PC-3 (cell line): ENCODE measurements at regions not wholly inside any gene's neighbourhood (a gene's known extent, or its start where the extent isn't known, plus 50 kb on each side); places are given as distances from the start of the nearest gene placed in this dataset.

Experiments
- ATAC-seq: fragments of 200-7000 bp; cut with Tn5 transposase; 2 replicates; pipeline ENCODE4 v1.9.1; 2020; ENCODE audit warnings: mild to moderate bottlenecking, moderate library complexity
- BruUV-seq: library from RNA; stranded (reverse); fragments of 400-500 nt; replicated peaks from 2 replicates; lab custom pipeline; 2021; lab: Mats Ljungman, UMichigan
- CTCF ChIA-PET: fragments of 300-600 bp; sonication (Branson Sonifier 250); formaldehyde crosslinking; loops from one replicate; lab custom pipeline; 2022; ENCODE audit warnings: antibody characterized with exemption; lab: Charles Lee
- POLR2A ChIA-PET: fragments of 300-600 bp; sonication (Branson Sonifier 250); formaldehyde crosslinking; loops from one replicate; lab custom pipeline; 2022; ENCODE audit warnings: antibody characterized with exemption; ENCODE audit not compliant: unreplicated experiment; lab: Charles Lee
- DNase-seq: peaks from one replicate; pipeline ENCODE4 v3.0.0-alpha.2; 2015
- H2AFZ ChIP-seq: fragments of 300-600 bp; sonication (generic); 2 replicates; pipeline ENCODE4 v1.6.0; 2016; ENCODE audit warnings: antibody characterized with exemption, low read length
- H3F3A ChIP-seq: fragments of 300-600 bp; sonication (generic); one replicate; pipeline ENCODE4 v1.6.0; 2017; ENCODE audit warnings: antibody characterized with exemption, low read length, control low read depth, mild to moderate bottlenecking; ENCODE audit not compliant: unreplicated experiment
- H3K27ac ChIP-seq: fragments of 300-600 bp; sonication (generic); 2 replicates; pipeline ENCODE4 v1.5.1; 2016; ENCODE audit warnings: mild to moderate bottlenecking, low read length
- H3K27me3 ChIP-seq: fragments of 300-600 bp; sonication (generic); 2 replicates; pipeline ENCODE4 v1.6.1; 2016; ENCODE audit warnings: low read length, mixed read lengths
- H3K36me3 ChIP-seq: fragments of 300-600 bp; sonication (generic); 2 replicates; pipeline ENCODE4 v1.6.1; 2016; ENCODE audit warnings: low read depth, mixed run types, low read length, mixed read lengths
- H3K4me1 ChIP-seq: fragments of 300-600 bp; sonication (generic); 2 replicates; pipeline ENCODE4 v1.5.1; 2016; ENCODE audit warnings: low read length; ENCODE audit not compliant: insufficient read depth
- H3K4me2 ChIP-seq: fragments of 300-600 bp; sonication (generic); 2 replicates; pipeline ENCODE4 v1.6.0; 2016; ENCODE audit warnings: low read length
- H3K4me3 ChIP-seq: fragments of 300-600 bp; sonication (generic); 2 replicates; pipeline ENCODE4 v1.5.1; 2016; ENCODE audit warnings: mild to moderate bottlenecking, low read length, mixed read lengths
- H3K79me2 ChIP-seq: fragments of 300-600 bp; sonication (generic); 2 replicates; pipeline ENCODE4 v1.6.1; 2017; ENCODE audit warnings: low read length, mixed read lengths
- H3K9ac ChIP-seq: fragments of 300-600 bp; sonication (generic); 2 replicates; pipeline ENCODE4 v1.6.0; 2016; ENCODE audit warnings: mild to moderate bottlenecking, low read length
- H3K9me2 ChIP-seq: fragments of 300-600 bp; sonication (generic); replicated peaks from 2 replicates; pipeline ENCODE4 v1.6.1; 2016; ENCODE audit warnings: mixed run types, low read length, mixed read lengths
- H3K9me3 ChIP-seq: fragments of 300-600 bp; sonication (generic); 2 replicates; pipeline ENCODE4 v1.6.1; 2016; ENCODE audit warnings: low read length, mixed read lengths
- H4K20me1 ChIP-seq: fragments of 300-600 bp; sonication (generic); 2 replicates; pipeline ENCODE4 v1.6.1; 2016; ENCODE audit warnings: low read length, mixed read lengths
- CTCF ChIP-seq: fragments of 300-600 bp; sonication (generic); conservative IDR thresholded peaks from 2 replicates; pipeline ENCODE4 v1.5.1; 2017; ENCODE audit warnings: antibody characterized with exemption, low read depth, mild to moderate bottlenecking, low read length
- EZH2 ChIP-seq: fragments of 300-600 bp; sonication (generic); IDR thresholded peaks from one replicate; pipeline ENCODE4 v1.6.1; 2017; ENCODE audit warnings: antibody characterized with exemption, mild to moderate bottlenecking, low read length; ENCODE audit not compliant: unreplicated experiment
- EZH2phosphoT487 ChIP-seq: fragments of 300-600 bp; sonication (generic); IDR thresholded peaks from 2 replicates; pipeline ENCODE4 v1.6.1; 2018; ENCODE audit warnings: mild to moderate bottlenecking, antibody characterized with exemption, low read length, borderline replicate concordance
- intact Hi-C: fragments of 100-400 bp; cut with micrococcal nuclease; formaldehyde crosslinking; loops from 2 replicates; pipeline ENCODE4 v1.9.0; 2023

- Histone ChIP-seq H3K27me3 (no peaks in the 10 kb centered on the region), H3F3A (no peaks in the 10 kb centered on the region), H4K20me1 (no peaks in the 10 kb centered on the region), H2AFZ (no peak overlapping the region), H3K4me3 (no peak overlapping the region), H3K36me3 (no peaks in the 10 kb centered on the region), H3K4me2 (no peak overlapping the region), H3K27ac (no peak overlapping the region), H3K4me1 (peaks cover 9% of the 10 kb centered on the region; the same call in 1 of the 2 replicates), H3K9me2 (no peaks in the 10 kb centered on the region), H3K9me3 (no peaks in the 10 kb centered on the region), H3K9ac (no peak overlapping the region), H3K79me2 (no peaks in the 10 kb centered on the region)
- ChIA-PET POLR2A (no interaction called here), CTCF (no interaction called here)
- BruUV-seq: no TSS peak
- no peak for TF ChIP-seq CTCF
- TF ChIP-seq EZH2phosphoT487: no peak
- TF ChIP-seq EZH2: no peak
- intact Hi-C loops: no loop called here
- DNase-seq (no peak), ATAC-seq (no peak)
Measured at GRCh38 chr2:58644451-58644850, 403.3 kb upstream of the FANCL start.

GRCh38 chr2:58641001-58641400 lies 399.9 kb upstream of the FANCL start:
- Histone ChIP-seq H2AFZ (no peak overlapping the region), H3K4me1 (peaks cover 10% of the 10 kb centered on the region), H3K36me3 (no peaks in the 10 kb centered on the region), H3K9me3 (no peaks in the 10 kb centered on the region), H3K4me2 (no peak overlapping the region), H3K27me3 (no peaks in the 10 kb centered on the region), H3K27ac (no peak overlapping the region), H3K79me2 (no peaks in the 10 kb centered on the region), H3K9ac (no peak overlapping the region), H4K20me1 (no peaks in the 10 kb centered on the region), H3F3A (no peaks in the 10 kb centered on the region), H3K9me2 (no peaks in the 10 kb centered on the region), H3K4me3 (no peak overlapping the region)
- BruUV-seq: no TSS peak
- ChIA-PET POLR2A (no interaction called here), CTCF (no interaction called here)
- no peak for TF ChIP-seq EZH2phosphoT487
- no peak for TF ChIP-seq EZH2
- no peak for TF ChIP-seq CTCF
- no peak for ATAC-seq
- DNase-seq: no peak
- intact Hi-C loops: no loop called here

- ChIA-PET CTCF (interaction anchor here (0.6 kb wide), 1 partner anchor 69 kb away, joined by 3 read pairs; no protein-coding TSS in a partner anchor), POLR2A (no interaction called here)
- H3K36me3 ChIP-seq: no peaks in the 10 kb centered on the region
- no peak overlapping the region for H2AFZ ChIP-seq
- H3K4me3 ChIP-seq: no peak overlapping the region
- H3K27ac ChIP-seq: no peak overlapping the region
- no peaks in the 10 kb centered on the region for H3K27me3 ChIP-seq
- H3F3A ChIP-seq: peaks cover 5% of the 10 kb centered on the region
- no peaks in the 10 kb centered on the region for H3K9me3 ChIP-seq
- no peaks in the 10 kb centered on the region for H3K9me2 ChIP-seq
- intact Hi-C loops: no loop called here
- H4K20me1 ChIP-seq: no peaks in the 10 kb centered on the region
- BruUV-seq: no TSS peak
- no peak overlapping the region for H3K9ac ChIP-seq
- H3K79me2 ChIP-seq: no peaks in the 10 kb centered on the region
- ATAC-seq: no peak
- H3K4me2 ChIP-seq: no peak overlapping the region
- DNase-seq: no peak
- H3K4me1 ChIP-seq: peaks cover 15% of the 10 kb centered on the region
- TF ChIP-seq CTCF (no peak), EZH2phosphoT487 (no peak), EZH2 (no peak)
Measured at GRCh38 chr2:58640042-58640441, 398.9 kb upstream of the FANCL start.
